GM20000 (cell line): ENCODE measurements at regions not wholly inside any gene's neighbourhood (a gene's known extent, or its start where the extent isn't known, plus 50 kb on each side); places are given as distances from the start of the nearest gene placed in this dataset.
"Not testable (repeated sequence)": the region's sequence is repeated elsewhere in the genome, so short reads cannot be mapped to it uniquely, and the experiment has no call there.

ENCODE experiments used
- DNase-seq: peaks from one replicate; pipeline ENCODE4 v3.0.0; 2012; ENCODE audit warnings: low spot score
- CTCF ChIP-seq: IDR thresholded peaks from 2 replicates; pipeline ENCODE4 v1.5.1; 2012; ENCODE audit warnings: mild to moderate bottlenecking, control low read depth; ENCODE audit errors: extremely low read depth, missing control alignments

- DNase-seq = no peak
- no peak for TF ChIP-seq CTCF
Measured at GRCh38 chr12:24668563-24668962, 280.3 kb downstream of the BCAT1 start.

GRCh38 chr12:24664161-24664880 is 284.6 kb downstream of the BCAT1 start:
- no peak for DNase-seq
- TF ChIP-seq CTCF = no peak

GRCh38 chr12:24661657-24662096 is 287.2 kb downstream of the BCAT1 start:
- no peak for DNase-seq
- no peak for TF ChIP-seq CTCF

- no peak for TF ChIP-seq CTCF
- DNase-seq = no peak
Measured at GRCh38 chr12:24659016-24659415, 289.9 kb downstream of the BCAT1 start.

GRCh38 chr12:24654344-24654743 is 294.6 kb downstream of the BCAT1 start:
- not testable (repeated sequence) for DNase-seq

- TF ChIP-seq CTCF = no peak
- DNase-seq = no peak
Measured at GRCh38 chr12:24649634-24650033, 299.3 kb downstream of the BCAT1 start.

- no peak for DNase-seq
- TF ChIP-seq CTCF = no peak
Measured at GRCh38 chr12:24649209-24649608, 299.7 kb downstream of the BCAT1 start.

- no peak for TF ChIP-seq CTCF
- DNase-seq = no peak
Measured at GRCh38 chr12:24645254-24645653, 303.6 kb downstream of the BCAT1 start.
